Heart left ventricle (tissue), 16 donors: ENCODE measurements at regions not wholly inside any gene's neighbourhood (a gene's known extent, or its start where the extent isn't known, plus 50 kb on each side); places are given as distances from the start of the nearest gene placed in this dataset.

Source experiments
- ATAC-seq, 4 donors: fragments of 200-7000 bp; cut with Tn5 transposase; one replicate each; pipeline ENCODE4 v1.9.1; 2020 to 2022; ENCODE audit warnings: moderate library complexity in 4 of 4, mild to moderate bottlenecking in 3 of 4, moderate number of reproducible peaks in 1 of 4
- DNase-seq, 5 donors: peaks; one replicate each; pipeline ENCODE4 v3.0.0-alpha.2; 2020
- H3K27ac ChIP-seq, 12 donors: fragments of 200-600 bp; sonication (generic) in 4 of 12; one replicate each; pipeline versions ENCODE4 v1.5.0 to v1.8.0; 2016 to 2022; ENCODE audit warnings: mild to moderate bottlenecking in 2 of 12
- H3K27me3 ChIP-seq, 9 donors: fragments of 200-600 bp; sonication (generic) in 2 of 9; one replicate each; pipeline versions ENCODE4 v1.5.1 to v1.8.0; 2016 to 2022; ENCODE audit warnings: mild to moderate bottlenecking in 3 of 9
- H3K36me3 ChIP-seq, 9 donors: fragments of 200-600 bp; sonication (generic) in 2 of 9; one replicate each; pipeline versions ENCODE4 v1.5.0 to v1.8.0; 2018 to 2022; ENCODE audit warnings: mild to moderate bottlenecking in 2 of 9
- H3K4me1 ChIP-seq, 12 donors: fragments of 200-600 bp; sonication (generic) in 4 of 12; one replicate each; pipeline versions ENCODE4 v1.5.0 to v1.8.0; 2016 to 2022; ENCODE audit warnings: mild to moderate bottlenecking in 3 of 12
- H3K4me3 ChIP-seq, 12 donors: fragments of 200-600 bp; sonication (generic) in 4 of 12; one replicate each; pipeline versions ENCODE4 v1.5.0 to v1.8.0; 2017 to 2022; ENCODE audit warnings: mild to moderate bottlenecking in 9 of 12, moderate library complexity in 4 of 12
- H3K9me3 ChIP-seq, 12 donors: fragments of 200-600 bp; sonication (generic) in 4 of 12; one replicate each; pipeline versions ENCODE4 v1.5.0 to v1.8.0; 2016 to 2022; ENCODE audit warnings: mild to moderate bottlenecking in 1 of 12
- POLR2A ChIP-seq, 2 donors: fragments of 450-650 bp; IDR thresholded peaks; one replicate each; pipeline ENCODE4 v1.6.1; 2017; ENCODE audit warnings: antibody characterized with exemption in 2 of 2, mild to moderate bottlenecking in 2 of 2, moderate library complexity in 2 of 2
- WGBS, 4 donors: extraction: QIAGEN DNeasy Blood & Tissue Kit in 2 of 4; methylation state at CpG; one replicate each; pipeline versions ENCODE4 v1.1.5 to v1.1.7; 2013 to 2018; 5-methylcytosine and 5-hydroxymethylcytosine counted together
- intact Hi-C, 10 donors: fragments of 100-400 bp; cut with DNase I; formaldehyde crosslinking; loops; one replicate each; pipeline versions ENCODE4 v1.11.1 to v1.14.2; 2022
- TF ChIP-seq, protein P1 (sequence below), 12 donors: fragments of 200-600 bp; sonication (generic) in 4 of 12; IDR thresholded peaks; one replicate each; pipeline versions ENCODE4 v1.5.0 to v1.8.0; 2018 to 2022; ENCODE audit warnings: antibody characterized with exemption in 12 of 12, mild to moderate bottlenecking in 5 of 12
- donor health status: ischemic (EF 13 %, LVEDD 7.1; RV severe dilation, severe dysfunction).
- donor health status: healthy with polysubstance abuse.
- donor health status: DM: no; HTN: yes; CAD: no.
- donor health status: DM: no; HTN: no; CAD: no.
- donor health status: ischemic (EF 25% LVEDD 6.9; RV normal size, moderate dysfunction).
- donor health status: ischemic (EF 25% LVEDD 5.7; RV mildly dilated, moderate dysfunction).
- donor health status: healthy.
- donor health status: DM: yes; HTN: yes; CAD: no.
- donor health status: ischemic (EF 35%, LVEDD 5.7; RV mildly dilated, moderate dysfunction).
- donor health status: nonischemic (EF 11% LVEDD 7.7; RV severe dilation, severe dysfunction).
- donor health status: DM: yes; HTN: yes; CAD: no.
- donor health status: PGD.
- donor health status: ischemic (EF 29% LVEDD 5.4; RV normal size, mild dysfunction).
- donor health status: nonischemic (EF 23%, LVEDD 6.1; RV moderate dilation, normal function).

DNA sequence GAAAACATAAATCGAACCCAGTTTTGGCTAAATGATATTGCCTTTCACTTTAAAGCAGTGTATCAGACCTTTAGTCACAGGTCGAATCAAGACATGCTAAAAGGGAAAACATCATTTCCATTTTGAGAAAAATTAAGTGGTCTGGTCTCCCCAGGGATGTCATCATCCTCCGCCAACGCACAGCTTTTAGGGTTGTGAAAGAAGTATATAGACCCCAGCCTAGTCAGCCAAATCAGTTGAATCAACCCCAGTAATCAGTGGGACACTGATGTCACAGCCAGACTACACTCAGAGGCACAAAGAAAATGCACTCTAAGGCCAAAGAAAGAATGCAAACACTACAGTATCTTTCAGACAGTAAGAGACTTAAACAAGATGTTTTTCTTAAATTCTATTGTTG lies 187.4 kb downstream of the ZIC4 start:
- Histone ChIP-seq H3K36me3 (no peaks in the 10 kb centered on the region), H3K9me3 (no peaks in the 10 kb centered on the region), H3K27ac (no peak overlapping the region), H3K4me1 (no peaks in the 10 kb centered on the region), H3K27me3 (no peaks in the 10 kb centered on the region), H3K4me3 (no peak overlapping the region)
- DNase-seq = no peak
- no peak for ATAC-seq
- intact Hi-C loops = no loop called here
- WGBS, 4 donors = 61 to 74% (median 65%) methylated on average over 4 of the region's 4 CpGs
- TF ChIP-seq, protein P1, sequence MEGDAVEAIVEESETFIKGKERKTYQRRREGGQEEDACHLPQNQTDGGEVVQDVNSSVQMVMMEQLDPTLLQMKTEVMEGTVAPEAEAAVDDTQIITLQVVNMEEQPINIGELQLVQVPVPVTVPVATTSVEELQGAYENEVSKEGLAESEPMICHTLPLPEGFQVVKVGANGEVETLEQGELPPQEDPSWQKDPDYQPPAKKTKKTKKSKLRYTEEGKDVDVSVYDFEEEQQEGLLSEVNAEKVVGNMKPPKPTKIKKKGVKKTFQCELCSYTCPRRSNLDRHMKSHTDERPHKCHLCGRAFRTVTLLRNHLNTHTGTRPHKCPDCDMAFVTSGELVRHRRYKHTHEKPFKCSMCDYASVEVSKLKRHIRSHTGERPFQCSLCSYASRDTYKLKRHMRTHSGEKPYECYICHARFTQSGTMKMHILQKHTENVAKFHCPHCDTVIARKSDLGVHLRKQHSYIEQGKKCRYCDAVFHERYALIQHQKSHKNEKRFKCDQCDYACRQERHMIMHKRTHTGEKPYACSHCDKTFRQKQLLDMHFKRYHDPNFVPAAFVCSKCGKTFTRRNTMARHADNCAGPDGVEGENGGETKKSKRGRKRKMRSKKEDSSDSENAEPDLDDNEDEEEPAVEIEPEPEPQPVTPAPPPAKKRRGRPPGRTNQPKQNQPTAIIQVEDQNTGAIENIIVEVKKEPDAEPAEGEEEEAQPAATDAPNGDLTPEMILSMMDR (IDR thresholded peaks at IDR 0.05) = no peak
- TF ChIP-seq POLR2A (IDR thresholded peaks at IDR 0.05) = no peak

DNA sequence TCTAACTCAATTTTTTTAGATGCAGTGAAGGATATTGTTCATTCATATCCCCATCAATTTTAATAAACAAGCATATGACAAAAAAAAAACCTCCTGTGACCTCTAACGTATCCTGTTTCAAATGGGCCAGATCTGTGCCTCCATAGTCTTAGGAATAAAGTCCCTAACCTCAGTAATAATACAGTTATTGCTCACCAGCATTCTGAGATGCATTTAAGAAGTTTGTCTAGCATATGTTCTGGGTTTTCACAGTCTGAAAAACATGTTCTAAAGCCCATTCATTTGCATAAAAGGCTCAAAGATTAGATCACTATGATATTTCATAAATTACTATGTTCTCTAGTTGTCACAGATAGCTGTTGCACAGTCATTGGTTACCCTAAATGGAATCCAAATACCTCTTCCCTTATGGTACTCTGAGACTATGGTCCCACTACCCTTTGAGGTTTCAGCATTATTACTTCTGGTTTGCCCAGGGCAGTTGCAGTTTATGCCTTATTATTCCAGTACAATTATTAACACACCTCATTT lies 190.1 kb downstream of the ZIC4 start:
- no peaks in the 10 kb centered on the region for H3K4me1 ChIP-seq
- ATAC-seq = no peak
- DNase-seq = no peak
- H3K9me3 ChIP-seq = no peaks in the 10 kb centered on the region
- WGBS, 4 donors = 43 to 70% (median 63%) methylated on average over 1 of the region's 1 CpG
- TF ChIP-seq, protein P1 (IDR thresholded peaks at IDR 0.05) = no peak
- TF ChIP-seq POLR2A (IDR thresholded peaks at IDR 0.05) = no peak
- no peak overlapping the region for H3K27ac ChIP-seq
- H3K27me3 ChIP-seq = no peaks in the 10 kb centered on the region
- no peaks in the 10 kb centered on the region for H3K36me3 ChIP-seq
- H3K4me3 ChIP-seq = no peak overlapping the region
- intact Hi-C loops = loop anchor here in 1 of 10 donors (2.0 kb wide), 1 partner anchor 29 kb away; no protein-coding TSS in a partner anchor

DNA sequence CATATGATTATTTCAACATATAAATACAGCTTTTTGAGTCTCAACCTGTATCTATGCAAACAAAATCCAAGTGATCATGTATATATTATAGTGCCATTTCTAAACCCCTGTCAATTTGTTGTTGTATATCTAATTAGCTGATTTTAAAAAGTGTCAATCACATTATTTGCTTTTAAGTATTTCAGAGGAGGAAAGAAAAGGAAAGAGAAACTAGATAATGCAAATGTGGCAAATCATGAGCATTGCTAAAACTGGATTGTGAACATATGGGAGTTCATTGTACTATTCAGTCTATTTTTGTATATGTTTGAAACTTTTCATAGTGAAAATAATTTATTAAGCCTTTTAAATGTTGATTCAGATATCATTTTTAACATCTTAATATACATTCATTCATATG lies 190.7 kb downstream of the ZIC4 start:
- Histone ChIP-seq H3K27ac (no peak overlapping the region), H3K9me3 (no peaks in the 10 kb centered on the region), H3K27me3 (no peaks in the 10 kb centered on the region), H3K4me3 (no peak overlapping the region), H3K4me1 (no peaks in the 10 kb centered on the region), H3K36me3 (no peaks in the 10 kb centered on the region)
- intact Hi-C loops = loop anchor here in 1 of 10 donors (2.0 kb wide), 1 partner anchor 29 kb away; no protein-coding TSS in a partner anchor
- ATAC-seq (no peak), DNase-seq (no peak)
- TF ChIP-seq, protein P1 (IDR thresholded peaks at IDR 0.05) = no peak
- no peak for TF ChIP-seq POLR2A (IDR thresholded peaks at IDR 0.05)

DNA sequence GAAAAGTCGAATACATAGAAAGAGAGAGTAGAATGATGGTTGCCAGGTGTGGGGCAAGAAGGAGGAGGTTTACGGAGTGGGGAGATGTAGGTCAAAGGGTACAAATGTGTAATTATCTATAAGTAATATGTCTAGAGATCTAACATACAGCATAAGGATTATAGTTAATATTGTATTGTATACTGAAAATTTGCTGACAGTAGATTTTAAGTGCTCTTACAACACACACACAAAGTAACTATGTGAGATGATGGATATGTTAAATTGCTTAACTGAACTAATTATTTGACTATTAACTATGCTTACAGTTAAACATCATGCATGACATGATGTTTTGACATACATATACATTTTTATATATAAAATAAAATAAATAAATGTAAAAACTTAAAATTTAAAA lies 192.7 kb downstream of the ZIC4 start:
- Histone ChIP-seq H3K4me1 (no peaks in the 10 kb centered on the region), H3K9me3 (peaks cover 0 to 6% (median 0%) of the 10 kb centered on the region in 12 donors), H3K4me3 (no peak overlapping the region), H3K36me3 (no peaks in the 10 kb centered on the region), H3K27me3 (no peaks in the 10 kb centered on the region), H3K27ac (no peak overlapping the region)
- intact Hi-C loops = no loop called here
- no peak for DNase-seq
- WGBS, 4 donors = 86 to 95% (median 93%) methylated on average over 2 of the region's 2 CpGs
- no peak for TF ChIP-seq POLR2A (IDR thresholded peaks at IDR 0.05)
- TF ChIP-seq, protein P1 (IDR thresholded peaks at IDR 0.05) = no peak
- no peak for ATAC-seq
